Right lobe of liver (tissue), 6 donors: ENCODE measurements at regions not wholly inside any gene's neighbourhood (a gene's known extent, or its start where the extent isn't known, plus 50 kb on each side); places are given as distances from the start of the nearest gene placed in this dataset.

Experiments
- ATAC-seq, 4 donors: fragments of 200-7000 bp; cut with Tn5 transposase; one replicate each; pipeline ENCODE4 v1.9.1; 2020; ENCODE audit warnings: mild to moderate bottlenecking in 4 of 4, moderate library complexity in 4 of 4
- DNase-seq, 3 donors: peaks; one replicate each; pipeline ENCODE4 v3.0.0-alpha.2; 2020
- H3K27ac ChIP-seq, 3 donors: fragments of 200-600 bp; one replicate each; pipeline ENCODE4 v1.8.0; 2022
- H3K27me3 ChIP-seq, 2 donors: fragments of 200-600 bp; one replicate each; pipeline ENCODE4 v1.8.0; 2022
- H3K36me3 ChIP-seq, 4 donors: fragments of 200-600 bp; sonication (generic) in 1 of 4; one replicate each; pipeline versions ENCODE4 v1.5.1 to v1.8.0; 2017 to 2022; ENCODE audit warnings: control low read depth in 1 of 4
- H3K4me1 ChIP-seq, 4 donors: fragments of 200-600 bp; sonication (generic) in 1 of 4; one replicate each; pipeline versions ENCODE4 v1.5.1 to v1.8.0; 2017 to 2022; ENCODE audit warnings: control low read depth in 1 of 4
- H3K4me3 ChIP-seq, 3 donors: fragments of 200-600 bp; one replicate each; pipeline ENCODE4 v1.8.0; 2022
- H3K9me3 ChIP-seq, 4 donors: fragments of 200-600 bp; sonication (generic) in 1 of 4; one replicate each; pipeline versions ENCODE4 v1.5.1 to v1.8.0; 2017 to 2022; ENCODE audit warnings: control low read depth in 1 of 4
- POLR2A ChIP-seq: fragments of 450-650 bp; IDR thresholded peaks from one replicate; pipeline ENCODE4 v1.6.1; 2017; ENCODE audit warnings: antibody characterized with exemption, mild to moderate bottlenecking
- WGBS: methylation state at CpG from one replicate; pipeline ENCODE4 v1.1.6; 2018; ENCODE audit warnings: low coverage, low lambda C conversion rate; ENCODE audit not compliant: insufficient coverage; ENCODE audit errors: missing lambda C conversion rate; 5-methylcytosine and 5-hydroxymethylcytosine counted together
- intact Hi-C, 2 donors: fragments of 100-400 bp; cut with DNase I; formaldehyde crosslinking; loops; one replicate each; pipeline versions ENCODE4 v1.11.2 to v1.14.1; 2022
- TF ChIP-seq, protein P1 (sequence below), 4 donors: fragments of 200-600 bp in 3 of 4; fragments of 450-650 bp in 1 of 4; IDR thresholded peaks; one replicate each; pipeline versions ENCODE4 v1.5.1 to v1.8.0; 2016 to 2022; ENCODE audit warnings: antibody characterized with exemption in 4 of 4, mild to moderate bottlenecking in 2 of 4
- donor health status: DM: no; HTN: yes; CAD: no.
- donor health status: DM: no; HTN: no; CAD: no.
- donor health status: DM: no; HTN: no; CAD: no.
- donor health status: DM: no; HTN: yes; CAD: no.
- donor health status: DM: no; HTN: yes; CAD: no.

DNA sequence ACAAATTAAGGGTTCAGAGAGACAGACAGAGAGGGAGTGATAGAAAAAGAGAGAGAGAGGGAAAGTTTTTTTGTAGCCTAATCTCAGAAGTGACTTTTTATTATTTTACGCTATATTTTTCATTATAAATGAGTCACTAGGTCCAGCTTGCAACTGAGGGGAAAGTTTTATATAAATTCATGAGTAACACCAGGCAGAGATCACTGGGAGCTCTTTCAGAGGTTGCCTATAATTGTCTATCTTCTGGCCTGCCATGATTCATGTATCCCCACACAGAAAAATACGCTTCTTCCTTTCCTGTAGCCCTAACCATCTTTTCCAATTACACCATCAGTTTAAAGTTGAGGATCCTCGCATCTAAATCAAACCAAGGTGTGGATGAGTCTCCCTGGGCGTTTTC is 467.9 kb downstream of the SLITRK1 start:
- no peak overlapping the region for H3K4me3 ChIP-seq
- TF ChIP-seq, protein P1, sequence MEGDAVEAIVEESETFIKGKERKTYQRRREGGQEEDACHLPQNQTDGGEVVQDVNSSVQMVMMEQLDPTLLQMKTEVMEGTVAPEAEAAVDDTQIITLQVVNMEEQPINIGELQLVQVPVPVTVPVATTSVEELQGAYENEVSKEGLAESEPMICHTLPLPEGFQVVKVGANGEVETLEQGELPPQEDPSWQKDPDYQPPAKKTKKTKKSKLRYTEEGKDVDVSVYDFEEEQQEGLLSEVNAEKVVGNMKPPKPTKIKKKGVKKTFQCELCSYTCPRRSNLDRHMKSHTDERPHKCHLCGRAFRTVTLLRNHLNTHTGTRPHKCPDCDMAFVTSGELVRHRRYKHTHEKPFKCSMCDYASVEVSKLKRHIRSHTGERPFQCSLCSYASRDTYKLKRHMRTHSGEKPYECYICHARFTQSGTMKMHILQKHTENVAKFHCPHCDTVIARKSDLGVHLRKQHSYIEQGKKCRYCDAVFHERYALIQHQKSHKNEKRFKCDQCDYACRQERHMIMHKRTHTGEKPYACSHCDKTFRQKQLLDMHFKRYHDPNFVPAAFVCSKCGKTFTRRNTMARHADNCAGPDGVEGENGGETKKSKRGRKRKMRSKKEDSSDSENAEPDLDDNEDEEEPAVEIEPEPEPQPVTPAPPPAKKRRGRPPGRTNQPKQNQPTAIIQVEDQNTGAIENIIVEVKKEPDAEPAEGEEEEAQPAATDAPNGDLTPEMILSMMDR (IDR thresholded peaks at IDR 0.05): no peak
- no peak for TF ChIP-seq POLR2A
- ATAC-seq (no peak), DNase-seq (no peak)
- H3K27me3 ChIP-seq: no peaks in the 10 kb centered on the region
- 38% methylated on average over 4 of the region's 4 CpGs for WGBS
- H3K4me1 ChIP-seq: no peaks in the 10 kb centered on the region
- intact Hi-C loops: no loop called here
- H3K27ac ChIP-seq: no peak overlapping the region
- no peaks in the 10 kb centered on the region for H3K9me3 ChIP-seq
- no peaks in the 10 kb centered on the region for H3K36me3 ChIP-seq

DNA sequence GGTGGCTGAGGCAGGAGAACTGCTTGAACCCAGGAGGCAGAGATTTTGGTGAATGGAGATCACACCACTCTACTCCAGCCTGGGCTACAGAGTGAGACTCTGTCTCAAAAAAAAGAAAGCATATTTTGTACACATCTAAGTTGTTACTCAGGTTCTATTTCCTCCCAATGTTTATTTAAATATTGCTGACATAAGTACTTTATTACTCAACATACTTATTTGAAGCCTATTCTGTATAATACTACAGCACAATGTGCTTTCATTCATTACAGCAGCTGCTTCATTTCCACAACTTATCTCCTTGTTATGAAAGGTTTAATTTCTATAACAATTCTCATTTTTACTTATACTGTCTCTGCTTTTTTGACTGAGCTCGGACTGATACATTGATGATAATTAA is 495.7 kb downstream of the SLITRK1 start:
- Histone ChIP-seq H3K4me1 (no peaks in the 10 kb centered on the region), H3K27ac (no peak overlapping the region), H3K9me3 (no peaks in the 10 kb centered on the region), H3K36me3 (no peaks in the 10 kb centered on the region), H3K4me3 (no peak overlapping the region), H3K27me3 (no peaks in the 10 kb centered on the region)
- TF ChIP-seq POLR2A: no peak
- TF ChIP-seq, protein P1 (IDR thresholded peaks at IDR 0.05): no peak
- intact Hi-C loops: no loop called here
- no peak for ATAC-seq
- 6% methylated on average over 1 of the region's 1 CpG for WGBS
- DNase-seq: no peak

DNA sequence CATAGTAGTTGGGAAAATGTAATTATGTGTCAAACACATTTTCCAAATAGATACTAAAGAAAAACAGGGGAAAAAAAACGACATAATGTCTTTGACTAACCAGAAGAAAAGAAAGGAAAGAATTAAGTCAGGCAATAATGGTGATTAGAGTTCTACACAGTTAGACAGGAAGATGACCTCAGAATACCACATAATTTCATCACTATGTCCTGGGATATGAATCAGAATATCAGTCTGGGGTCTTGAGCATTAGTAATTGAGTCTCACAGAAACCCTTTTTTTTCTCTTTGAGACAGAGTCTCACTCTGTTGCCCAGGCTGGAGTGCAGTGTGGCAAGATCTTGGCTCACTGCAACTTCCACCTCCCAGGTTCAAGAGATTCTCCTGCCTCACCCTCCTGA is 503.4 kb downstream of the SLITRK1 start:
- no peaks in the 10 kb centered on the region for H3K36me3 ChIP-seq
- no peak for TF ChIP-seq POLR2A
- TF ChIP-seq, protein P1 (IDR thresholded peaks at IDR 0.05): no peak
- ATAC-seq (no peak), DNase-seq (no peak)
- H3K27me3 ChIP-seq: no peaks in the 10 kb centered on the region
- no peaks in the 10 kb centered on the region for H3K4me1 ChIP-seq
- H3K9me3 ChIP-seq: no peaks in the 10 kb centered on the region
- no peak overlapping the region for H3K27ac ChIP-seq
- intact Hi-C loops: no loop called here
- 13% methylated on average over 1 of the region's 1 CpG for WGBS
- H3K4me3 ChIP-seq: no peak overlapping the region

DNA sequence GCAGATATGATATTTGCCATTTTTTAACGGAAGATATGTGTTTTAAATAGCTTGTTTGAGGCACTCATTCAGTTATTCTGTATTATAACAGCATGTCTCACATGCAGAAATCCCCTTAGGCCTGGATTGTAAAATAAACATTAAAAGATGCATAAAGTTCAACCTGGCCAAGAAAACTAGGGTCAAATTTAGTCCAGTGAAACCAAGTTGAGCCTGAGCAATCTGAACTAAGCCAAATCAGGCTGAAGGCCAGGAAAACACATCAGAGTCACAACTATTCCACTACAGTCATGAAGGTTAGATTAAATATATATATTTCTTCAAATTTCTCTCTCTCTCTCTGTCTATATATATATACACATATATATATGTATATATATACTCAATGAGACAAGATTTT is 504.8 kb downstream of the SLITRK1 start:
- H3K27ac ChIP-seq: no peak overlapping the region
- H3K4me3 ChIP-seq: no peak overlapping the region
- ATAC-seq: no peak
- intact Hi-C loops: no loop called here
- H3K9me3 ChIP-seq: no peaks in the 10 kb centered on the region
- no peaks in the 10 kb centered on the region for H3K36me3 ChIP-seq
- no peaks in the 10 kb centered on the region for H3K4me1 ChIP-seq
- no peaks in the 10 kb centered on the region for H3K27me3 ChIP-seq
- TF ChIP-seq, protein P1 (IDR thresholded peaks at IDR 0.05): no peak
- no peak for TF ChIP-seq POLR2A
- DNase-seq: no peak
- 29% methylated on average over 1 of the region's 1 CpG for WGBS

DNA sequence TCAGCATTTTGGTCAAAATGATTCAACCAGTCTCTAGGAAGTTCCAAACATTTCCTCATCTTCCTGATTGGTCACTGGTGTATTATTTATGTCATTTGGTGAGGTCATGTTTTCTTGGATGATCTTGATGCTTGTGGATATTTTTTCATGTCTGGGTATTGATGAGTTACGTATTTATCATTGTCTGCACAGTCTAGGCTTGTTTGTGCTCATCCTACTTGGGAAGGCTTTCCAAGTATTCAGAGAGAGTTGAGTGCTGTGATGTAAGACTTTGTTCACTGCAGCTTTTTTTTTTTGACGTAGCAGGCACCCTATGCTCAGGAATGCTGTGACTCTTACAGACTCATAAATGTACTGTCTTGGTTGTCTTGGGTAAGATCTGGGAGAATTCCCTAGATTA is 509.5 kb downstream of the SLITRK1 start:
- Histone ChIP-seq H3K4me3 (no peak overlapping the region), H3K4me1 (no peaks in the 10 kb centered on the region), H3K27ac (no peak overlapping the region), H3K9me3 (no peaks in the 10 kb centered on the region), H3K36me3 (no peaks in the 10 kb centered on the region), H3K27me3 (no peaks in the 10 kb centered on the region)
- ATAC-seq (no peak), DNase-seq (no peak)
- WGBS: 33% methylated on average over 2 of the region's 2 CpGs
- intact Hi-C loops: no loop called here
- no peak for TF ChIP-seq POLR2A
- TF ChIP-seq, protein P1 (IDR thresholded peaks at IDR 0.05): no peak
